Psoas muscle (tissue), 7 donors: ENCODE measurements at regions not wholly inside any gene's neighbourhood (a gene's known extent, or its start where the extent isn't known, plus 50 kb on each side); places are given as distances from the start of the nearest gene placed in this dataset.
"Not testable (repeated sequence)": the region's sequence is repeated elsewhere in the genome, so short reads cannot be mapped to it uniquely, and the experiment has no call there.

Experiments
- ATAC-seq, 4 donors: fragments of 200-7000 bp; cut with Tn5 transposase; one replicate each; pipeline ENCODE4 v1.9.1; 2020; ENCODE audit warnings: moderate library complexity in 3 of 4, mild to moderate bottlenecking in 2 of 4
- DNase-seq, 2 donors: peaks; one replicate each; pipeline ENCODE4 v3.0.0-alpha.2; 2020
- H3K27ac ChIP-seq: fragments of 200-600 bp; one replicate; pipeline ENCODE4 v1.8.0; 2022
- H3K27me3 ChIP-seq, 3 donors: fragments of 200-600 bp in 1 of 3; one replicate each; pipeline versions ENCODE4 v1.6.1 to v1.8.0; 2013 to 2022; ENCODE audit warnings: low read length in 2 of 3, mild to moderate bottlenecking in 2 of 3, moderate library complexity in 1 of 3; ENCODE audit not compliant: insufficient read depth in 3 of 3
- H3K36me3 ChIP-seq, 2 donors: fragments of 200-600 bp in 1 of 2; one replicate each; pipeline versions ENCODE4 v1.6.1 to v1.8.0; 2013 to 2022; ENCODE audit warnings: low read depth in 1 of 2, mild to moderate bottlenecking in 1 of 2, moderate library complexity in 1 of 2; ENCODE audit not compliant: insufficient read depth in 1 of 2
- H3K4me1 ChIP-seq: fragments of 200-600 bp; one replicate; pipeline ENCODE4 v1.8.0; 2022
- H3K4me3 ChIP-seq: fragments of 200-600 bp; one replicate; pipeline ENCODE4 v1.8.0; 2022; ENCODE audit warnings: mild to moderate bottlenecking
- H3K9me3 ChIP-seq: fragments of 200-600 bp; one replicate; pipeline ENCODE4 v1.8.0; 2022
- CTCF ChIP-seq: fragments of 200-600 bp; IDR thresholded peaks from one replicate; pipeline ENCODE4 v1.8.0; 2022; ENCODE audit warnings: antibody characterized with exemption
- WGBS, 3 donors: extraction: QIAGEN DNeasy Blood & Tissue Kit; methylation state at CpG; one replicate each; pipeline versions ENCODE4 v1.1.6 to v1.1.7; 2013; 5-methylcytosine and 5-hydroxymethylcytosine counted together
- intact Hi-C, 2 donors: fragments of 100-400 bp; cut with DNase I; formaldehyde crosslinking; loops; one replicate each; pipeline versions ENCODE4 v1.11.0 to v1.14.2; 2022
- donor health status: healthy with polysubstance abuse.
- donor health status: DM: no; HTN: no; CAD: no; lungs with moderate emphysema.
- donor health status: Bipolar disorder and iron deficiency.
- donor health status: healthy.
- donor health status: DM: yes; HTN: yes; CAD: no.
- donor health status: DM: no; HTN: no; CAD: no.
- donor health status: DM: yes; HTN: yes; CAD: no.

- no peaks in the 10 kb centered on the region for H3K36me3 ChIP-seq
- no peak overlapping the region for H3K27ac ChIP-seq
- no peaks in the 10 kb centered on the region for H3K4me1 ChIP-seq
- intact Hi-C loops: no loop called here
- no peak for TF ChIP-seq CTCF
- no peak overlapping the region for H3K4me3 ChIP-seq
- WGBS, 3 donors: 52 to 67% (median 66%) methylated on average over 1 of the region's 1 CpG
- no peak for DNase-seq
- H3K27me3 ChIP-seq: no peaks in the 10 kb centered on the region
- no peaks in the 10 kb centered on the region for H3K9me3 ChIP-seq
- no peak for ATAC-seq
These were observed 816.4 kb downstream of the SEMA5A start for GRCh38 chr5:8729437-8729836.

- H3K4me3 ChIP-seq: no peak overlapping the region
- H3K9me3 ChIP-seq: no peaks in the 10 kb centered on the region
- no peak for ATAC-seq
- no peak for DNase-seq
- WGBS, 3 donors: 76 to 83% (median 81%) methylated on average over 2 of the region's 2 CpGs
- no peak for TF ChIP-seq CTCF
- H3K4me1 ChIP-seq: no peaks in the 10 kb centered on the region
- no peaks in the 10 kb centered on the region for H3K36me3 ChIP-seq
- H3K27me3 ChIP-seq: no peaks in the 10 kb centered on the region
- no peak overlapping the region for H3K27ac ChIP-seq
- intact Hi-C loops: no loop called here
These were observed 815.7 kb downstream of the SEMA5A start for GRCh38 chr5:8730194-8730593.

DNA sequence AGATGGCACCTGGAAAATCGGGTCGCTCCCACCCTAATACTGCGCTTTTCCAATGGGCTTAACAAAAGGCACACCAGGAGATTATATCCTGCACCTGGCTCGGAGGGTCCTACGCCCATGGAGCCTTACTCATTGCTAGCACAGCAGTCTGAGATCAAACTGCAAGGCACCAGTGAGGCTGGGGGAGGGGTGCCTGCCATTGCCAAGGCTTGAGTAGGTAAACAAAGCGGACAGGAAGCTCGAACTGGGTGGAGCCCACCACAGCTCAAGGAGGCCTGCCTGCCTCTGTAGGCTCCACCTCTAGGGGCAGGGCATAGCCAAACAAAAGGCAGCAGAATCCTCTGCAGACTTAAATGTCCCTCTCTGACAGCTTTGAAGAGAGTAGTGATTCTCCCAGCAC lies 814.8 kb downstream of the SEMA5A start:
- H3K4me1 ChIP-seq, H3K27me3 ChIP-seq, ATAC-seq, H3K36me3 ChIP-seq, H3K4me3 ChIP-seq, H3K9me3 ChIP-seq, H3K27ac ChIP-seq, intact Hi-C loops, DNase-seq: not testable (repeated sequence)
- WGBS, 3 donors: 72 to 94% (median 92%) methylated on average over 3 to 4 of the region's 7 CpGs

- ATAC-seq: no peak
- H3K9me3 ChIP-seq: no peaks in the 10 kb centered on the region
- no peaks in the 10 kb centered on the region for H3K36me3 ChIP-seq
- TF ChIP-seq CTCF: no peak
- no peak overlapping the region for H3K27ac ChIP-seq
- no peaks in the 10 kb centered on the region for H3K4me1 ChIP-seq
- no peaks in the 10 kb centered on the region for H3K27me3 ChIP-seq
- no peak overlapping the region for H3K4me3 ChIP-seq
- DNase-seq: no peak
- intact Hi-C loops: no loop called here
- WGBS, 3 donors: 70 to 75% (median 74%) methylated on average over 7 of the region's 7 CpGs
These were observed 805.3 kb downstream of the SEMA5A start for GRCh38 chr5:8740595-8740994.

- Histone ChIP-seq H3K36me3 (no peaks in the 10 kb centered on the region), H3K4me3 (no peak overlapping the region), H3K9me3 (no peaks in the 10 kb centered on the region), H3K27ac (no peak overlapping the region), H3K4me1 (no peaks in the 10 kb centered on the region), H3K27me3 (no peaks in the 10 kb centered on the region)
- ATAC-seq (no peak), DNase-seq (no peak)
- intact Hi-C loops: no loop called here
- 86 to 94% (median 92%) methylated on average over 2 of the region's 2 CpGs for WGBS, 3 donors
- TF ChIP-seq CTCF: no peak
These were observed 796.3 kb downstream of the SEMA5A start for GRCh38 chr5:8749556-8749955.
